KMS-11 (cell line): ENCODE measurements at regions not wholly inside any gene's neighbourhood (a gene's known extent, or its start where the extent isn't known, plus 50 kb on each side); places are given as distances from the start of the nearest gene placed in this dataset.

ENCODE experiments used
- H2AFZ ChIP-seq: fragments of 200-600 bp; sonication (generic); 2 replicates; pipeline ENCODE4 v1.6.1; 2016; ENCODE audit warnings: antibody characterized with exemption, mixed run types, low read depth
- H3K27ac ChIP-seq: fragments of 200-600 bp; sonication (generic); 2 replicates; pipeline ENCODE4 v1.6.1; 2016; ENCODE audit warnings: mild to moderate bottlenecking, mixed run types
- H3K27me3 ChIP-seq: fragments of 200-600 bp; sonication (generic); 2 replicates; pipeline ENCODE4 v1.6.1; 2017; ENCODE audit warnings: mild to moderate bottlenecking, low read depth, mixed run types, moderate library complexity; ENCODE audit not compliant: insufficient read depth
- H3K36me3 ChIP-seq: fragments of 200-600 bp; sonication (generic); 2 replicates; pipeline ENCODE4 v1.6.1; 2017; ENCODE audit warnings: mild to moderate bottlenecking, mixed run types; ENCODE audit not compliant: insufficient read depth
- H3K4me1 ChIP-seq: fragments of 200-600 bp; sonication (generic); 2 replicates; pipeline ENCODE4 v1.6.1; 2016; ENCODE audit warnings: mild to moderate bottlenecking, low read depth, mixed run types; ENCODE audit not compliant: poor library complexity, severe bottlenecking
- H3K4me2 ChIP-seq: fragments of 200-600 bp; sonication (generic); 2 replicates; pipeline ENCODE4 v1.7.0; 2016; ENCODE audit warnings: mild to moderate bottlenecking, mixed run types
- H3K4me3 ChIP-seq: fragments of 200-600 bp; sonication (generic); IDR thresholded peaks from 2 replicates; pipeline ENCODE4 v1.6.1; 2017; ENCODE audit warnings: low read depth, low read length, mixed read lengths; ENCODE audit not compliant: insufficient read depth
- H3K79me2 ChIP-seq: fragments of 200-600 bp; sonication (generic); 2 replicates; pipeline ENCODE4 v1.6.1; 2016; ENCODE audit warnings: low read depth, mixed run types; ENCODE audit not compliant: insufficient read depth
- H3K9ac ChIP-seq: fragments of 200-600 bp; sonication (generic); 2 replicates; pipeline ENCODE4 v1.6.1; 2016; ENCODE audit warnings: mild to moderate bottlenecking, mixed run types
- H4K20me1 ChIP-seq: fragments of 200-600 bp; sonication (generic); 2 replicates; pipeline ENCODE4 v1.6.1; 2016; ENCODE audit warnings: mild to moderate bottlenecking, mixed run types; ENCODE audit not compliant: insufficient read depth
- TF ChIP-seq, protein P1 (sequence below): fragments of 200-600 bp; sonication (generic); conservative IDR thresholded peaks from 2 replicates; pipeline ENCODE4 v1.6.1; 2017; ENCODE audit warnings: low read depth, mild to moderate bottlenecking, antibody characterized with exemption, low read length, moderate library complexity, mixed read lengths

DNA sequence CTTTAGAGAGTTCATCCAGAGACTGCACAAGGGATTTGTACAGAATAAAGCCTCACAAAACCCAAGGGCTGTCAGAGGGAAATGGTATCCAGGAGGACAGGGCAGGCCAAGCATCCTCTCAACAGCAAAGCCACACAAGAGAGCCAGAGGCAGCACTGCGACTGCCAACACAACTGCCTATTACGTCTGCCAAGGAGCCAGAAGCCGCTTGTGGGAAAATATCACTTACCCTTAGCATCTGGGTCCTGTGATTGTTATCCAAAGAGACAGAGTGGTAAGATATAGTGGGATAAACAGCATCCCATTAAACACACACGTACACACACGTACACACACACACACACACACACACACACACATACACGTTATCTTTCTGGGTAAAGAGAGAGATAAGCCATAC, 618.3 kb upstream of the AGTR1 start:
- H3K4me3 ChIP-seq: no peak overlapping the region
- no peak overlapping the region for H3K4me2 ChIP-seq
- no peaks in the 10 kb centered on the region for H3K4me1 ChIP-seq
- H4K20me1 ChIP-seq: no peaks in the 10 kb centered on the region
- no peaks in the 10 kb centered on the region for H3K27me3 ChIP-seq
- TF ChIP-seq, protein P1, sequence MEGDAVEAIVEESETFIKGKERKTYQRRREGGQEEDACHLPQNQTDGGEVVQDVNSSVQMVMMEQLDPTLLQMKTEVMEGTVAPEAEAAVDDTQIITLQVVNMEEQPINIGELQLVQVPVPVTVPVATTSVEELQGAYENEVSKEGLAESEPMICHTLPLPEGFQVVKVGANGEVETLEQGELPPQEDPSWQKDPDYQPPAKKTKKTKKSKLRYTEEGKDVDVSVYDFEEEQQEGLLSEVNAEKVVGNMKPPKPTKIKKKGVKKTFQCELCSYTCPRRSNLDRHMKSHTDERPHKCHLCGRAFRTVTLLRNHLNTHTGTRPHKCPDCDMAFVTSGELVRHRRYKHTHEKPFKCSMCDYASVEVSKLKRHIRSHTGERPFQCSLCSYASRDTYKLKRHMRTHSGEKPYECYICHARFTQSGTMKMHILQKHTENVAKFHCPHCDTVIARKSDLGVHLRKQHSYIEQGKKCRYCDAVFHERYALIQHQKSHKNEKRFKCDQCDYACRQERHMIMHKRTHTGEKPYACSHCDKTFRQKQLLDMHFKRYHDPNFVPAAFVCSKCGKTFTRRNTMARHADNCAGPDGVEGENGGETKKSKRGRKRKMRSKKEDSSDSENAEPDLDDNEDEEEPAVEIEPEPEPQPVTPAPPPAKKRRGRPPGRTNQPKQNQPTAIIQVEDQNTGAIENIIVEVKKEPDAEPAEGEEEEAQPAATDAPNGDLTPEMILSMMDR: no peak
- H2AFZ ChIP-seq: no peak overlapping the region
- no peaks in the 10 kb centered on the region for H3K79me2 ChIP-seq
- no peak overlapping the region for H3K27ac ChIP-seq
- no peak overlapping the region for H3K9ac ChIP-seq
- no peaks in the 10 kb centered on the region for H3K36me3 ChIP-seq

DNA sequence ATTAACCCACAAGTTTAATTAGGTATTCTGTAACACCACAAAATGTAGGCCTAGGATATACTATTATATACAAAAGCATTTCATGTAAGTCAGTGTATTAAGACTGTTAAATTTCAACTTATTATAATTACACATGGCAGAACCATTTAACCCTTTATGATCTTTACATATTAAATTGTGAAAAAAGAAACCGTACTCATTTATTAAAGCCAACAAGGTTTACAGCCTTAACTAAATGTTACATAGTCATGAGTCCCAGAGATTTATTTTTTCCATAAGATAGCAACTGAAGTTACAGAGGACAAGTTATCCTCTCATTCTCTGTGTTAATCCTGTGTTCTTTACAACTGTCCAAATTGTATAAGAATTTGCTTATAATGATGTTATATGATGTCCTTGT, 615.8 kb upstream of the AGTR1 start:
- H2AFZ ChIP-seq: no peak overlapping the region
- H3K27me3 ChIP-seq: no peaks in the 10 kb centered on the region
- no peak overlapping the region for H3K4me2 ChIP-seq
- no peaks in the 10 kb centered on the region for H3K4me1 ChIP-seq
- TF ChIP-seq, protein P1: no peak
- H4K20me1 ChIP-seq: no peaks in the 10 kb centered on the region
- no peak overlapping the region for H3K4me3 ChIP-seq
- H3K27ac ChIP-seq: no peak overlapping the region
- no peaks in the 10 kb centered on the region for H3K36me3 ChIP-seq
- no peak overlapping the region for H3K9ac ChIP-seq
- no peaks in the 10 kb centered on the region for H3K79me2 ChIP-seq

DNA sequence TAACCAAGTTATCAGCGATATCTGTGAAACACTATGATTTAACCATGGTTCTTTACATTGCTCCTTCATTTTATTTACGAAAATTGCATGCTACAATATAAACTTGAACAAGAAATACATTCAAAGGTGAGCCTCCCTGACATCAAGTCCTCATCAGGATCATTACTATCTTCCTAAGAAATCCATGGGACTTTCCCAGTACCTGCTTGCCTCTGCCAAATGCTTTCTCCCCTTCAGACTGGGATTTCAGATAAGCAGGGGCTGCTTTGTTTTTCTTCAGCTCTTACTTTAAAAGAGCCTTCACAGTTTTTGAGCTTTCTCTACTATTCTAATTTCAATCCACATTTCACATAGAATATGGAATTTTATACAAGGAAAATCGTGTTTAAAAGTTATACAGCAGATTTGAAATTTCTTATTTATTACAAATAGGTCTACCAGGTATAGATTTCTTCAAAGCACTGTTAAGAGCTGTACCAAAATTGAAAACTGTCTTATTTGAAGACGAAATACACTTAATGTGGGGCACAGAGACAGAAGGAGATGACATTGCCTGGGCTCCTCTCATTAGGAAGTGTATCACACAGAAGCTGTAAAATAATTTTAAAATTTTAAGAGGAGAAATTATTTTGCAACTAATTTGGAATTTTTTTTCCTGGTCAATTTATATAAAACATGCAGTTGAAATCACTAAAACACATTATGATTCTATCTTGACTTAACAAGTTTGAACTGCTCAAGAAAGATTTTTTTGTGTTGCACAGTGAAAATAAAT, 615.0 kb upstream of the AGTR1 start:
- H2AFZ ChIP-seq: no peak overlapping the region

DNA sequence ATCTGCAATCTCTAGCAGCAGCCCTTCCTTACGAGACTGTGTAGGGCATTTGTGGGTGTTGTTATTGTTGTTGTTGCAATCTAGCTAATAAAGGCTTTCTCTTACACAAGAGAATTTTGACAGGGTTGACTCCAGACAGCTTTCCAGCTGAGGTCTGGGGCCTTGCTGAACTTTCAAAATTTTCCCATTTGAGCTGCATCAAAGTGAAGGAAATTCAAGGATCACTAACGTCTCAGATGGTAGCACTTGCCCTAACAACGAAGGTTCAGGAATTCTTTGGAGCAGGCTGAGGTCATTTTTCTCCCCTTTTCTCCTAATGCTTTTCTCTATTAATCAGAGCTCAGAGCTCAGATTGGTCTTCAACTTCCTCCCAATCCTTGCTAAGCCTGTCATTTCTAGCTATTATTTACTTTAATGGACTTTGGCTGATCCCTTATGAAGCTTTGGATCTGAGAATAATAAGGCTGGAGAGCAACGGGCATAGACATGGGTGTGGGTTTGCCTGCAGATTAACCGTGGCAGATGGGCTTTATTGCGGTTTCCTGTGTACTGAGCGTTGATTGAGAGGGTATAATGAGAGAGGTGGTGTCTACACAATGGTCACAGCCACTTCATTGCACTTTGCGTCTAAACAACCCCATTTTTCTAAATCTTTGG, 614.0 kb upstream of the AGTR1 start:
- H3K27me3 ChIP-seq: no peaks in the 10 kb centered on the region
- TF ChIP-seq, protein P1: no peak
- no peak overlapping the region for H2AFZ ChIP-seq

More for the DNA sequence above, 615.0 kb upstream of the AGTR1 start:
- TF ChIP-seq, protein P1: no peak
- H3K4me1 ChIP-seq: no peaks in the 10 kb centered on the region
- no peaks in the 10 kb centered on the region for H3K36me3 ChIP-seq
- no peak overlapping the region for H3K27ac ChIP-seq
- no peaks in the 10 kb centered on the region for H3K79me2 ChIP-seq
- H3K4me3 ChIP-seq: no peak overlapping the region
- H3K9ac ChIP-seq: no peak overlapping the region
- H3K4me2 ChIP-seq: no peak overlapping the region
- no peaks in the 10 kb centered on the region for H3K27me3 ChIP-seq
- H4K20me1 ChIP-seq: no peaks in the 10 kb centered on the region

More for the DNA sequence above, 614.0 kb upstream of the AGTR1 start:
- H3K9ac ChIP-seq: no peak overlapping the region
- H3K4me2 ChIP-seq: no peak overlapping the region
- H3K27ac ChIP-seq: no peak overlapping the region
- no peak overlapping the region for H3K4me3 ChIP-seq
- peaks cover 3% of the 10 kb centered on the region for H3K4me1 ChIP-seq
- no peaks in the 10 kb centered on the region for H3K79me2 ChIP-seq
- H3K36me3 ChIP-seq: no peaks in the 10 kb centered on the region
- H4K20me1 ChIP-seq: no peaks in the 10 kb centered on the region
